Gastroesophageal sphincter (tissue), 4 donors: ENCODE measurements at regions not wholly inside any gene's neighbourhood (a gene's known extent, or its start where the extent isn't known, plus 50 kb on each side); places are given as distances from the start of the nearest gene placed in this dataset.
A peak's percentile ranks its signal among the peaks of the same experiment; 100 is the strongest.

Source experiments
- ATAC-seq: fragments of 150-250 bp; one replicate; pipeline ENCODE4 v1.9.1; 2016; ENCODE audit warnings: mild to moderate bottlenecking, moderate library complexity
- H3K27ac ChIP-seq, 4 donors: fragments of 200-600 bp; sonication (generic) in 3 of 4; 1 replicate in 3 of 4; 2 replicates in 1 of 4; pipeline ENCODE4 v1.5.1; 2016 to 2019
- H3K27me3 ChIP-seq: fragments of 200-600 bp; sonication (generic); one replicate; pipeline ENCODE4 v1.5.1; 2019
- H3K36me3 ChIP-seq, 2 donors: fragments of 200-600 bp; sonication (generic); one replicate each; pipeline ENCODE4 v1.5.1; 2019; ENCODE audit warnings: control low read depth in 1 of 2
- H3K4me1 ChIP-seq, 3 donors: fragments of 200-600 bp; sonication (generic); 1 replicate in 2 of 3; 2 replicates in 1 of 3; pipeline ENCODE4 v1.5.1; 2016 to 2019; ENCODE audit warnings: control low read depth in 2 of 3
- H3K4me3 ChIP-seq, 2 donors: fragments of 200-600 bp; sonication (generic); one replicate each; pipeline ENCODE4 v1.5.1; 2019; ENCODE audit warnings: mild to moderate bottlenecking in 1 of 2, moderate library complexity in 1 of 2
- H3K9me3 ChIP-seq, 3 donors: fragments of 200-600 bp; sonication (generic); one replicate each; pipeline ENCODE4 v1.5.1; 2017 to 2019; ENCODE audit warnings: control low read depth in 2 of 3
- EP300 ChIP-seq: sonication (generic); formaldehyde crosslinking; IDR thresholded peaks from one replicate; pipeline ENCODE4 v1.6.1; 2017; ENCODE audit warnings: antibody characterized with exemption, mild to moderate bottlenecking
- POLR2A ChIP-seq, 2 donors: fragments of 450-650 bp; IDR thresholded peaks; one replicate each; pipeline ENCODE4 v1.6.1; 2017; ENCODE audit warnings: antibody characterized with exemption in 2 of 2, mild to moderate bottlenecking in 2 of 2, moderate library complexity in 1 of 2
- POLR2AphosphoS5 ChIP-seq: sonication (generic); formaldehyde crosslinking; IDR thresholded peaks from one replicate; pipeline ENCODE4 v1.6.1; 2017; ENCODE audit warnings: antibody characterized with exemption
- WGBS, 2 donors: methylation state at CpG; one replicate each; pipeline ENCODE4 v1.1.5; 2018; ENCODE audit warnings: low coverage in 1 of 2; 5-methylcytosine and 5-hydroxymethylcytosine counted together
- TF ChIP-seq, protein P1 (sequence below), 4 experiments: fragments of 200-600 bp in 2 of 4; fragments of 450-650 bp in 2 of 4; sonication (generic) in 1 of 4; IDR thresholded peaks; one replicate each; pipeline ENCODE4 v1.5.1; 2017 to 2019; ENCODE audit warnings: antibody characterized with exemption in 4 of 4, mild to moderate bottlenecking in 2 of 4, moderate library complexity in 2 of 4

DNA sequence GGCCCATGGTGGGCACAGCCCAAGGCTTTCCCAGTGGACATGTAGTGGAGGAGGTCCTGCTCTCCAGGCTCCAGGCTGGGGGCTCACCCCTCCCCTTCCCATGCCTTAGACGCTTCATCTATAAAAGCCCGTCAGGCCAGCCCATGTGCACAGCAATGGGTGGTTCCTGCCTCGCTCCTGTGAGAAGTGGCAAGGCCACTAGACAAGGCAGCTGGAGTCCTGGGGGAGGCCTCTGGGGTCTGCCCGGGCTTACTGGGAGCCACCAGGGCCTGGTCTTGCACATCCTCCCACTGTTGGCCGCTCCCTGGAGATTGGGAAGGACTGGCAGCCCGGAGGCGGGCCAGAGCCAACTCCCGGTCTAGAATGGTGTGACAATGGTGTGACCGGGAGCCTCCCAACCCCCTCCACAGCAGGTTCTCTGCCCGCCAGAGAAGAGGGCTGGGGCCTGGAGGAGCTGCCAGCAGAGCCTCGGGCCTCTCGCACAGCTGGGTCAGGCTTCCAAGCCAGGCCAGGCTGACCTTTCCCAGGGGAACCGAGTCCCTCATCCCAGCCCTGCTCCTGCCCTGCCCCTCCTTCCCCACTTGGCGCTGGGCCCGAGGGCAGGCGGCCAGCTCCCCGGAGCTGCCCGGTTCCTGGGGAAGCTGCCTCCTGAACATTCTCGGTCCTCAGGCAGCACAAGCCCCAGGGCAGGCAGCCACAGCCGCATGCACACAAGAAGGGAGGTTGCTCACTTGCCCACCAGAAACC, 97.9 kb downstream of the RFLNA start:
- no peak overlapping the region for H3K4me3 ChIP-seq

DNA sequence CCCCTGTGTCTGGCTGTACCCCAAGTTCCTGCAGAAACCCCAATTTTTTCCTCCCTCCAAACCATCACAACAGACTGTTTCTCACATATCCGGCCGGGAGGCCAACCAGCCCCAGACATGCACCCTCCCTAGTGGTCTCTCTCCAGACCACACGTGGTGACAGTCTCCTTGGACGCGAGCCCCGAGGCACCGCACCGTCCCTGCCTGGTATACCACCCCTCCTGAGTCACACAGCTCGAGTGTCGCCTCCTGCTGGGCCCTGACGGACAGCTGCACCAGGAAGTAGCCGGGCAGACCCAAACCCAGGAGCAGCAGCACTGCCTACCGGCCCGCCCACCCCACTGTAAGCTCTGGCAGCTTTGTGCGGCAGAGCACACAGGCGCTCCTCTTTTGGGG, 97.4 kb downstream of the RFLNA start:
- no peak overlapping the region for H3K4me3 ChIP-seq
- peaks cover 0 to 32% of the 10 kb centered on the region in 2 donors for H3K36me3 ChIP-seq
- WGBS, 2 donors: no CpG with 5 or more reads among the region's 16 CpGs
- no peaks in the 10 kb centered on the region for H3K9me3 ChIP-seq
- no peaks in the 10 kb centered on the region for H3K27me3 ChIP-seq
- peak overlapping the region; percentile 34 to 98 (median 94) for H3K27ac ChIP-seq
- H3K4me1 ChIP-seq: peaks cover 17 to 99% (median 89%) of the 10 kb centered on the region in 3 donors
- ATAC-seq: no peak
- TF ChIP-seq, protein P1, sequence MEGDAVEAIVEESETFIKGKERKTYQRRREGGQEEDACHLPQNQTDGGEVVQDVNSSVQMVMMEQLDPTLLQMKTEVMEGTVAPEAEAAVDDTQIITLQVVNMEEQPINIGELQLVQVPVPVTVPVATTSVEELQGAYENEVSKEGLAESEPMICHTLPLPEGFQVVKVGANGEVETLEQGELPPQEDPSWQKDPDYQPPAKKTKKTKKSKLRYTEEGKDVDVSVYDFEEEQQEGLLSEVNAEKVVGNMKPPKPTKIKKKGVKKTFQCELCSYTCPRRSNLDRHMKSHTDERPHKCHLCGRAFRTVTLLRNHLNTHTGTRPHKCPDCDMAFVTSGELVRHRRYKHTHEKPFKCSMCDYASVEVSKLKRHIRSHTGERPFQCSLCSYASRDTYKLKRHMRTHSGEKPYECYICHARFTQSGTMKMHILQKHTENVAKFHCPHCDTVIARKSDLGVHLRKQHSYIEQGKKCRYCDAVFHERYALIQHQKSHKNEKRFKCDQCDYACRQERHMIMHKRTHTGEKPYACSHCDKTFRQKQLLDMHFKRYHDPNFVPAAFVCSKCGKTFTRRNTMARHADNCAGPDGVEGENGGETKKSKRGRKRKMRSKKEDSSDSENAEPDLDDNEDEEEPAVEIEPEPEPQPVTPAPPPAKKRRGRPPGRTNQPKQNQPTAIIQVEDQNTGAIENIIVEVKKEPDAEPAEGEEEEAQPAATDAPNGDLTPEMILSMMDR (IDR thresholded peaks at IDR 0.05): peak in 1 of 4 experiments; percentile 14
- no peak for TF ChIP-seq POLR2AphosphoS5

More for the DNA sequence above, 97.9 kb downstream of the RFLNA start:
- H3K9me3 ChIP-seq: no peaks in the 10 kb centered on the region
- peaks cover 0 to 36% of the 10 kb centered on the region in 2 donors for H3K36me3 ChIP-seq
- no peak for TF ChIP-seq EP300
- TF ChIP-seq POLR2AphosphoS5: peak; percentile 93
- no peaks in the 10 kb centered on the region for H3K27me3 ChIP-seq
- WGBS, 2 donors: 20% methylated on average over 7 of the region's 20 CpGs; no CpG with 5 or more reads in 1 of the 2 donors
- peak; percentile 49 for ATAC-seq
- peak overlapping the region; percentile 34 to 98 (median 94) for H3K27ac ChIP-seq
- H3K4me1 ChIP-seq: peaks cover 16 to 99% (median 89%) of the 10 kb centered on the region in 3 donors

DNA sequence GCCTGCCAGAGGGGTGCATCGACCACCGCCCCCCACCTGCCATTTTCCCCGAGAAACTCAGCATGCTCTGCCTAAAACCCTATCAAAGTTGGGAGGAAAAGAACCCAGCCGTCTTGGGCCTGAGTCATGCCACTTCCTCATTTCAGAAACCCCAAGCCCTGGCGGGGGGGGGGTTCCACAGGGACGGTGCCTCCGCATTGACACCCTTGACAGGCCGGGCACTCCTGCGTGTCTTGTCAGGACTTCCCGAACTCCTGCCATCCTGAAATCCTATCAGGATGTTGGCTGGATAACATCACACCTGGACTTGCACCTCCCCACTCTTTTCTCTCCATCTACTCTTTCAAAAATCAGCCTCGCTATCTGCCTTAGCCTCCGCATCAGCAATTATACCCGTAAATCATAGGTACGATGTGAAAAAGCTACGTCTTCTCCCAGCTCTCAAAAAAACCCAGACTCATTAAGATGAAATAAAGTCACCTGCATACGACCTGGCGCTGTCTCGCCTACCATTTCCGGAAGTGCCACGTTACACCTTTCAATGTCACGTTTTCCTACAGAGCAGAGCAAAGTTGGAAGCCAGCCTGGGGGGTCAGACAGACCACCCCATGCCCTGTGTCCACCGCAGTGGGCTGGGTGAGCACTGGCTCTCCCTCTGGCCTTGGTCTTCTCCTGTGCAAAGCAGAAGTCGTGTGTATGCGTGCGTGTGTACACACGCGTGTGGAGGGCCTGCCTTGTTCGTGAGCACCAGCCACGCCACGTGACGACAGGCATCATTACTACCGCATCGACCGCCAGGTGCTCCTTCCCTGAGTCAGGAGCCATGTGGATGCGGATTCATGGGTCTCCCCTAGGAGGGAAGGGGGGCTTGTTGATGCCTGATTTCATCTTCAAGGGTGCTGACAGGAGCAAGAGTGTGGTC, 96.7 kb downstream of the RFLNA start:
- no peak for ATAC-seq
- TF ChIP-seq EP300 (no peak), POLR2A (IDR thresholded peaks at IDR 0.05) (no peak), POLR2AphosphoS5 (no peak)
- TF ChIP-seq, protein P1 (IDR thresholded peaks at IDR 0.05): no peak
- H3K4me3 ChIP-seq: no peak overlapping the region
- no peaks in the 10 kb centered on the region for H3K9me3 ChIP-seq
- peaks cover 17 to 99% (median 89%) of the 10 kb centered on the region in 3 donors for H3K4me1 ChIP-seq
- no peaks in the 10 kb centered on the region for H3K27me3 ChIP-seq
- H3K36me3 ChIP-seq: peaks cover 0 to 27% of the 10 kb centered on the region in 2 donors
- 47 to 68% methylated on average over 6 to 18 of the region's 35 CpGs for WGBS, 2 donors
- H3K27ac ChIP-seq: peak overlapping the region; percentile 90 to 98 (median 94)

DNA sequence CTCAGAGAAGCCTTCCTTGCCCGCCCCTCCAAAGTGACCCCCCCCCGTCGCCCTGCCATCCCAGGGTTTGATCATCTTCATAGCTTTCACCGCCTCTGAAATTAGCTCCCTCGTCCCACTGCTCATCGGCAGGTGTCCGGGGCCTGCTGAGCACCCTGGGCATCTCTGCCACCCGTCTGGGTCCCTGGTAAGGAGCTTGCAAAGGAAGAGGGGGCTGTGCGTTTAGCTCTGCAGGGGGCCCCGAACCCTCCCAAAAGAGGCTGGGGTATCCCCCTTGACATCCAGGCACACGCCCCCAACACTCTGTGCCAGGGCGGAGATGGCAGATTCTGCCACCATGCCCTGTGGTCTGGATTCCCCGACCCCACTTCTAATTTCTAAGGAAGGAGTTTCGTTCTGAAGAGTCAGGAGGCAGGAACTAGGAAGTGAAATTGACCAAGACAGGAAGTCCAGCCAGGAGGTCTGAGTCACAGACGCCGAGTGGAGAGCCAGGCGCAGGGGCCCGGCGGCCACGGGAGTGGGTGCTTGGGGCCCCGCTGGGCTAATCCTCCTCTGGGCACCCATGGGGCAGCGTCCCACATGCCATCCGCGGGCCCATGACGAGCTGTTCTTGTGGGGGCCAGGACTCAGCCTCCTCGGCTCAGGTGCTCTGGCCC, 95.7 kb downstream of the RFLNA start:
- peak; percentile 11 for ATAC-seq
- 30% methylated on average over 2 of the region's 26 CpGs; no CpG with 5 or more reads in 1 of the 2 donors for WGBS, 2 donors
- peaks cover 0 to 23% of the 10 kb centered on the region in 2 donors for H3K36me3 ChIP-seq
- no peak overlapping the region for H3K4me3 ChIP-seq
- H3K27me3 ChIP-seq: no peaks in the 10 kb centered on the region
- H3K9me3 ChIP-seq: no peaks in the 10 kb centered on the region
- TF ChIP-seq POLR2A (IDR thresholded peaks at IDR 0.05) (peak in 1 of 2 donors; percentile 19), EP300 (no peak), POLR2AphosphoS5 (peak; percentile 56)
- TF ChIP-seq, protein P1 (IDR thresholded peaks at IDR 0.05): no peak
- H3K4me1 ChIP-seq: peaks cover 17 to 99% (median 88%) of the 10 kb centered on the region in 3 donors
- H3K27ac ChIP-seq: peak overlapping the region; percentile 90 to 98 (median 94)
